ENCODE measurements at regions not wholly inside any gene's neighbourhood (a gene's known extent, or its start where the extent isn't known, plus 50 kb on each side); places are given as distances from the start of the nearest gene placed in this dataset.
"Not testable (repeated sequence)": the region's sequence is repeated elsewhere in the genome, so short reads cannot be mapped to it uniquely, and the experiment has no call there.

DNA sequence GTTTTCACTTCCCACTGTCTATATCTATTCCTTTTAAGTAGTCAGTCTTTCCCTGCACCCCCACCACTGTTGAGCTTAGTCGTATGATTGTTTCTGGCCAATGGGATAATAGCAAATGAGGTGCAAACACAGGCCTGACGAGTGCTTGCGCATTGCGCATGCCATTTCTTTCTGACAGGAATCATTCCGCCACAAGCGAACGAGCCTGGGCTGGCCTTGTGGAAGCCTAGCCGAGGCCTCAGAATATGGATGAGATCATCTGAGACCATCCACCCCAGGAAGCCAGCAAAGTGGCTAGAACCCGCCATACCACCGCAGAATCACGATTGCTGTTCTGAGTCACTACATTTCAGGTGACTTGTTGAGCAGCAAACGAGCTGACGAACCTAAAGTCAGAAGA lies 52.2 kb upstream of the PRL start:
- no peak overlapping the region for H3K4me3 ChIP-seq (ENCODE audit: low read depth, low read length)
- no peak for DNase-seq (ENCODE audit: low read depth)

DNA sequence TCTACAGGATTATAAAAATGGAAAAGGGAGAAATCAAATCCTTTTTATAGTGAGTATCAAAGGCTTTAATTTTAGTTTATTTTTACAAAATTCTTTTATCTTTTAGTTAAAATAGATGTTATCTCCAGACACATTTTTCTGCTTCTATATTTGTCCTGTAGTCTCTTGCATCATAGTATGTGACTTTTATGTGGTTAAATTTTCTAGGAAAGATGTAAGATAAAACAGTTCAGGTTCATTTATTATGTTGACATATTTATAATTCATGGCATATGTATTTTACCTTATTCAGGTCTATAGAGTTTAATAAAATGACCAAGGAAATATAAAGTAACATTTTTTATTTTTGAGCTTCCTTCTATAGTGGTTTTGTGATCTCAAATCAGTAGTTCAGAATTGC lies 52.7 kb upstream of the PRL start:
- DNase-seq (ENCODE audit: low read depth) = no peak
- no peak overlapping the region for H3K4me3 ChIP-seq (ENCODE audit: low read depth, low read length)

DNA sequence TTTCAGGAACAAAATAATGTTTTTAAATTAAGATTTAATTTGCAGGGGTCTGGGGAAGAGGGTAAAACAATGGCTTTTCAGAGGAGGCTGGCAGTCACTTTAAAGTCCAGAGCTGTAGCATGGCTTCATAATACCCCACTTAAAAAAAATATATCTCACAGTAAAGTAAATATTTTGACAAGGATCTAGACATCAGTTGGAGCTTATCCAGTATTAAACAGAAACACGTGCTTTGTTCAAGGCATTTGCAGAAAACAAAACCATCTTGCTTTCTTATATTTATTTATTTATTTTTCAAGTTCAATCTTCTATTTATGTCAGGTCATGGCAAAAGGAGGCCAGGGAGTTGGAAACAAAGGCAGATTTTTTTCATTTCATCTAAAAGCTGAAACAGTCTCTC lies 53.3 kb upstream of the PRL start:
- H3K4me3 ChIP-seq (ENCODE audit: low read depth, low read length) = no peak overlapping the region
- DNase-seq (ENCODE audit: low read depth) = no peak

DNA sequence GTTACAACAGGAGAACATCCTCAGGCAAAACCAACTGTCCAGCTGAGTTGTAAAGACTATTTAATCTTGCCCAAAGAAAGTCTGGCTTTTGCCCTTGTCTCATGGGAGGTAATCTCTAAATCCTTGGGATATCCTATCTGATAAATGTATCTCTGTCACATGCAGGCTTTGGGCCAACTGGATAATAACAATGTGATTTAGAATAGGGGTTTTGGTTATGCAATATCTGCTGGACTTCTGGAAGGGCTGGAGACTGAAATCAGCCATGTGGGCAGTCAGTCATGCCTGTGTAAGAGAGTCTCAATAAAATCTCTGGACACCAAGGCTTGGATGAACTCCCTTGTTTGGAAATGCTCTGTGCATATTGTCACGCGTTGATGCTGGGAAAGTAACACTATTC lies 56.3 kb upstream of the PRL start:
- no peak overlapping the region for H3K4me3 ChIP-seq (ENCODE audit: low read depth, low read length)
- DNase-seq (ENCODE audit: low read depth) = no peak

DNA sequence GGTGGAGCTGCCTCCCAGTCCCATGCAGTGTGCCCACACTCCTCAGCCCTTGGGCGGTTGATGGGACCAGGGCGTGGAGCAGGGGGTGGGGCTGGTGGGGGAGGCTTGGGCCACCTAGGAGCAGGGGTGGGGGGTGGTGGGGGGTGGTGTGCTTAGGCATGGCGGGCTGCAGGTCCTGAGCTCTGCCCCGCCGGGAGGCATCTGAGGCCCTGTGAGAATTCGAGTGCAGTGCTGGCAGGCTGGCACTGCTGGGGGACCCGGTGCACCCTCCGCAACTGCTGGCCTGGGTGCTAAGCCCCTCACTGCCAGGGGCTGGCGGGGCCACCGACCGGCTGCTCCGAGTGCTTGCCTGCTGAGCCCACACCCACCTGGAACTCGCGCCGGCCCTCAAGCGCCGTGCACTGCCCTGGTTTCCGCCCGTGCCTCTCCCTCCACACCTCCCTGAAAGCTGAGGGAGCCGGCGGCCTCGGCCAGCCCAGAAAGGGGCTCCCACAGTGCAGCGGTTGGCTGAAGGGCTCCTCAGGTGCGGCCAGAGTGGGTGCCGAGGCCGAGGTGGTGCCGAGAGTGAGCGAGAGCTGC lies 59.6 kb upstream of the PRL start:
- DNase-seq (ENCODE audit: low read depth) = no peak
- no peak overlapping the region for H3K4me3 ChIP-seq (ENCODE audit: low read depth, low read length)

DNA sequence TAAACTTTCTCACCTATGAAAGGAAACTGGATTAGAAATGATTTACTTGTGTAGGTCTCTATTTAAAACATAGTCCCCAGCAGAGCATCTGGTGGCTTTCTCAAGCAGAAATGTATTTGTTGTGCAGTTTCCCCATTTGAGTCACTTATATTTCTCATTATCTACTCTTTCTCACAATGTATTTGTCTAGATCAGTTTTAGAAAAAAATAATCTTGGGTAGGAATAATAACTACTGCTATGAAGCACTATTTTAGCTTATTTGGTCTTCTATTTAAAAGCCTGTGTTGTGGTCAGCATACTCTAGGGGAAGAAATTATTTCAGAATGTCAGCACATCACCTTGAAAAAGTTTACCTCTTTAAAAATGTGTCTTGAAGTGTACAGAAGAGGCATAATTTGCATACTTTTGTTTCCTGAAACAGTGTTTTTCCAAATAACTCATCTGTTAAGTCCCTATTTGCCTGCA lies 60.9 kb upstream of the PRL start:
- DNase-seq (ENCODE audit: low read depth) = no peak
- no peak overlapping the region for H3K4me3 ChIP-seq (ENCODE audit: low read depth, low read length)

DNA sequence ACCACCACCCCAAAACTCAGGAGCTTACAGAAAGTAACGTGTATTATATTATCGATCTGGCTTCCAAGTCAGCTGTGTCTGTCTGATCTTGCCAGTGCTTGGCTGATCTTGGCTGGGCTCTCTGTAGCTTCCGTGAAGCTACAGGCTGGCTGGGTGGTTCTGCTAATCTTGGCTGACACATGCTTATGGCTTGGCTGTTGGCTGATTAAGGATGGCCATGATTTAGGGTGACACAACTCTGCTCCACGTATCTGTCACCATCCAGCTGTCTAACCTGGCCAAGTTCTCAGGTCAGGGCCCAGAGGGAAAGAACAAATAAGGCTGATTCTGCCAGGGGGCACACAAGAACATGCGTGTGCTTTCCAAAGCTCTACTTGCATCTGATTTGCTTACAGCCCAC lies 64.7 kb upstream of the PRL start:
- no peak overlapping the region for H3K4me3 ChIP-seq (ENCODE audit: low read depth, low read length)
- DNase-seq (ENCODE audit: low read depth) = no peak

DNA sequence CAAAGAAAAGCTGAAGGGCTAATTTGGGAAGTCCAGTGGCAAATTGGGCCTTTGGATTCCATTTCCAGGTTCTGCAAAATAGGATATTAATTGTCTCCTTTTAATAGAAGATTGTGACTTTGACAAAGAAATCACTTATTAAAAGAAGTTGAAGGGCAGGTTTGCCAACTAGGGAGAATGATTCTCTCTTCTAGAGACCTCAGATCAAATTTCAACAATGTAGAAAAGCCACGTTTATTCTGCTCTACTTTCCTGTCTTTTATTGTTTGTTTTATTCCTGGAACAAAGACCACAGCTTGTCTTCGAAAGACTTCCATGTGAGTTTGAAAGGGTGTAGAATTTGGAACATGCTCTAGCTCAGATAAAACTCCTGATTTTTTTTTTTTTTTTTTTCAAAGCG lies 65.5 kb upstream of the PRL start:
- DNase-seq (ENCODE audit: low read depth) = no peak
- H3K4me3 ChIP-seq (ENCODE audit: low read depth, low read length) = no peak overlapping the region

DNA sequence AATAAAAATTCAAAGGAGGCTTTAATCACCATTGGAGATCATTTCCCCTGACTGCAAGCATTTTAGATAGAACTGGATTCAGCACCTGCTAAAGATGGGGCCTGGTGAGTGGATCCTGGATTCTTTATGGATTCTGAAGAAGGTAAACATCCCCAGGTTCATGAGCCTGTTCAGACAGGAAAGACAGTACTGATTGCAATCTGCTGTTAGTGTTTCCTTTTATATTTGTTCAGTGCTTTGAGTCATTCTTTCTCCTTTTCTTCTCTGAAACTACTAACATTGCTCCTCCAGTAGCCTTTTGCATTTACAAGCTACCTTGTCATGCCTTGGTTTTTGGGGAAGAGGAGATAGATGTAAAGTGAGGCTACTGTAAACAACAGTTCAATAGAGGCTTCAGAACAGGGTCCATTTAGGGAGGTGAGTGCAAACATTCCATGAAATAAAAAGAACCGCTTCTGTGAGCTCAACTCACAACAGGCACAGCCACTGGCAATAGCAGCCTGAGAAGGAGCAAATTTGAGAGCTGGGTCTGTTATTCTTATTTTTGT lies 66.4 kb upstream of the PRL start:
- H3K4me3 ChIP-seq (ENCODE audit: low read depth, low read length) = no peak overlapping the region
- no peak for DNase-seq (ENCODE audit: low read depth)

DNA sequence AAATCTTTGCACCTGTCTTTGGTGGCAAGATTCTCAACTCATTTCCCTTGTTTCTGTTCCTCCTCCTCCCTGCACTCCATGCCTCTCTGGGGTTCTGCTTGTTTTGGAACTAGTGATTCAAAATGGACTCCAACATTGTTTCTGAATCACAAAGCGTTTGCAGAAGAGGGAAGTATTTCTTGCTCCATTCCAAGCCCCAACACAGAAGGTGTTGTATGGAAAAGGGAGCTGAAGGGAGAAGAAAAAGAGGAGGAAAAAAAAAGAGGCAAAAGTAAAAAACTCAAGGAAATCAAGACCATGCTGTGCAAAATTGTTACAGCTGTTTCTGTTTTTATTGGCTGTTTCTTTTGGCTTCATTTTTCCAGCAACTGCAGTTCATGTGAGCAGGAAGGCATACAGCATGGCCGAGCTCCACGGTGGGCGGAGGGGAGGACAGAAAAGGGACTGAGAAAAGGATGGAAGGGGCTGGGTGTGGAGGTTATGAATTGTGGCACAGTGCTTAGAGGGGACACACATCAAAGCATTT lies 66.9 kb upstream of the PRL start:
- no peak overlapping the region for H3K4me3 ChIP-seq (ENCODE audit: low read depth, low read length)
- DNase-seq (ENCODE audit: low read depth) = no peak

DNA sequence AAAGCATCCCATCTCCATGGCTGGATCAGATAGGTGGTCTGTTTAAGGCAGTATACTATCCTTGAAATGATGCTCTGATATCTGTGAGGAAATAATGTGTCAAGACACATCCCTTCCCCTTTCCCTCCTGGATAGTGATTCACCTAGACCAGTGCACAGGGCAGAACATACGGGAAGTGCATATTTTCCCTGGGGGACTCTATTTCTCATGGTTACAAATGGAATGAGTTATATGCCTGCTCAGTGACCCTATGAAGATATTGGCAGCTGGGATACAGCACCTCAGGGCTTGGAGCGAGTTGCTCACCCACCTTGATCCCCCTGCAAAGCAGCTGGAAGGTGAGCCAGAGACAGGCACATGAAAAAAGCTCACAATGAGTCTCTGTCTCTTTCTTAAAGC lies 67.5 kb upstream of the PRL start:
- H3K4me3 ChIP-seq (ENCODE audit: low read depth, low read length) = no peak overlapping the region
- DNase-seq (ENCODE audit: low read depth) = no peak

DNA sequence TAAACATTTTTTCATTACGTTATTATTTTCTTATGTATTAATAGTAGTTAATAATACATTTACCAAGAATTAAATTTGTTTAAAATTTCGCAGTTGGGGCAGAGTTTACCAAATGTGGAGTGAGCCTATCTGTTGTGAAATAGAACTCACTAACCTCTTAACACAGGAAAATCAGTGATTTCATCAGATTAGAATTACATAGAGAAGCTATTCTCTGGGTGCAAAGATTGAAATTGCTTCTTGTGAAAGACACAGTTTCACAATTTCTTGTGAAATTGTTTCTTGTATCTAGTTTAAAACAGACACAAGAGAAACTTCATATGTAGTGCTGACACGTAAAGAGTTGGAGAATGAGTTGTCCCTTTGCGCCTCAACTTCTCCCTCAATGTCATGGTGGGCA lies 69.4 kb upstream of the PRL start:
- H3K4me3 ChIP-seq (ENCODE audit: low read depth, low read length) = no peak overlapping the region
- no peak for DNase-seq (ENCODE audit: low read depth)

DNA sequence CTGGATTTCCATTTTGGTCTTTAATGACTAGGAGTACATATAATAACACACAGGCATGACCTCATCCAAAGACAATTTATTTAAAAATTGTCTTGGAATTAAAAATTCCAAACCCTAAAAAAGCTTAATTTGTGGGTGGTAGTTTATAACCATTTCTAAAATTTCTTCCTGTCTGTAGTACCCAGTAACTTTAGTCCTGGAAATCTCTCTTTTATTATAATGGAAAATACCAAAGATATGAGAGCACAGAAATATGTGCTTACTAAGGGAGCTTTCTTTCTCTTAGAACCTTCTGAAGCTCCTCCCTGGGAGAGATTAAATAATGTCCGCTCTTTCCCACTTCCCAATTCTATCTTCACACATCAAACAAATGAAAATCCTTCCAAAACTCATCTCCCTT lies 70.5 kb upstream of the PRL start:
- no peak for DNase-seq (ENCODE audit: low read depth)
- H3K4me3 ChIP-seq (ENCODE audit: low read depth, low read length) = no peak overlapping the region

DNA sequence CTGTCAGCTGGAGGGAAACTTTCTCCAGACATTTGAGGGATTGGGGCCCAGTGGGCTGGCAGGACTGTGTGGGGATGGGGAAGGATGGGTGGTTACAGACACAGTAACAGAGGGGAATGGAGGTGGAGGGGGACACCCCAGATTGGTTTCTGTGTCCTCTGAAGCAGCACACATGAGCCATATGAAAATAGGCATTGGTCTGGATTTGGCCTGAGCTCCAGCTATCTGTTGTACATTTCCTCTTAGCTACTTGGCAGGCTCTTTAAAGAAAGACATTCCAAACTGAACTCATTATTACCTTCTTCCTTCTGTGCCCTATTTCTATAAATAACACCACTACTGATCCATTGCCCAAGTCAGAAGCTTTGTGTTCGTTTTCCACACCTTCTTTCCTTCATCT lies 72.0 kb upstream of the PRL start:
- no peak overlapping the region for H3K4me3 ChIP-seq (ENCODE audit: low read depth, low read length)
- no peak for DNase-seq (ENCODE audit: low read depth)

DNA sequence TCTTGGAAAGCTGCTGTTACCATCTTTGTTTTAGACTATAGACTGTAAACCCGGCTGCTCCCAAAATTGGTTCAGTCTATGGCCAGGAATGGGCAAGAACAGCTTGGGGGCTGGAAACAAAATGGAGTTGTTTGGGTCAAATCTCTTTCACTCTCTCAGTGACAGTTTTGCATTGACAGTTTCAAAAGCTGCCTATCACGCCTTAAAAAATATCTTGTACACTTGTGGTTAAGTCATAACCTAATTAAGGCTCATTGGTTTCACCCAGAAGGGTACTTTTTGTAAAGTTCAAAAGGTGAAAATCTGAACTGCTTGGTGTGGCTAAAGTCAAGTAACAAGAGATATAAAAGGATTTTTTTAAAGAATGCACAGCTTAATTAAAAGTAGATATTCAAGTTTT lies 76.1 kb upstream of the PRL start:
- no peak overlapping the region for H3K4me3 ChIP-seq (ENCODE audit: low read depth, low read length)
- DNase-seq (ENCODE audit: low read depth) = no peak

DNA sequence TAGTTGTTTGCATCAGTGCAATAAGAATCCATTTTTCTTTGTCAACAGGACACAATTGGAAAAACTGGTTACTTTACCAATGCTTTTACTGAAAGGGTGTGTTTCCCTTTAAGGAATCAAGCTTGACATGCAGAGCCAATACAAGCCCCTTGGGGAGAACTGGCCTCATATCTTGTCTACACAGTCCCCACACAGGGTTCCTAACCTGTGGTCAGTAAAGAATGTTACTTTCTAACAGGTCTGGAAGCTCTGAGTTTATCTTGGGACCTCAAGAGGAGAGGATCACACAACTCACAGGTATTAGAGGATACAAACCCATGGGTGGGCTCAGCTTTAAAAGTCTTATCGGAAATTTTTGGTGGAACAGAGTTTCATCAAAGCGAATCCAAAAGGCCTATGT lies 78.1 kb upstream of the PRL start:
- H3K4me3 ChIP-seq (ENCODE audit: low read depth, low read length); DNase-seq (ENCODE audit: low read depth): not testable (repeated sequence)

DNA sequence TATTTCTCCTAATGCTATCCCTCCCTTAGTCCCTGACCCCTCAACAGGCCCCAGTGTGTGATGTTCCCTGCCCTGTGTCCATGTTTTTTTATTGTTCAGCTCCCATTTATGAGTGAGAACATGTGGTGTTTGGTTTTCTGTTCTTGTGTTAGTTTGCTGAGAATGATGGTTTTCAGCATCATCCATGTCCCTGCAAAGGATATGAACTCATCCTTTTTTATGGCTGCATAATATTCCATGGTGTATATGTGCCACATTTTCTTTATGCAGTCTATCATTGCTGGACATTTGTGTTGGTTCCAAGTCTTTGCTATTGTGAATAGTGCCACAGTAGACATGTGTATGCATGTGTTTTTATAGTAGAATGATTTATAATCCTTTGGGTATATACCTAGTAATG lies 79.5 kb upstream of the PRL start:
- DNase-seq (ENCODE audit: low read depth); H3K4me3 ChIP-seq (ENCODE audit: low read depth, low read length): not testable (repeated sequence)

DNA sequence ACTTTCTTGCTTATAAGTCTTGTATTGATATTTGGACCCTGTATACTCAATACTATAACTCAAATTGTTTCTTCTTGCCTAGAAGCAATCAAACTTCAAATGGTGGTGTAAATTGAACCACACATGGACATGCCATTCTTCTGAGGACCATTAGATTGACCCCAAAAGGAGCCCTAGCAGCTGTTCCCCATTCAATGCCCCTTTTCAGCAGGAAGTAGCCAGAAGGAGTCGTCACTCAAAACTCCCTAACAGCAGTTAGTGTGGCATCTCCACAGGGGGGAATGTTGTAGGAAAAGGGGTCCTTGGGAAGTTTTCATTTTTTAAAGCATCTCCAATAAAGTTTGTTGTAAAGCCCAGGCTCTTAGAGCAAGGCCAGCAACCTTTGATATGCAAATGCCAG lies 81.7 kb upstream of the PRL start:
- not testable (repeated sequence) for H3K4me3 ChIP-seq (ENCODE audit: low read depth, low read length); DNase-seq (ENCODE audit: low read depth)

DNA sequence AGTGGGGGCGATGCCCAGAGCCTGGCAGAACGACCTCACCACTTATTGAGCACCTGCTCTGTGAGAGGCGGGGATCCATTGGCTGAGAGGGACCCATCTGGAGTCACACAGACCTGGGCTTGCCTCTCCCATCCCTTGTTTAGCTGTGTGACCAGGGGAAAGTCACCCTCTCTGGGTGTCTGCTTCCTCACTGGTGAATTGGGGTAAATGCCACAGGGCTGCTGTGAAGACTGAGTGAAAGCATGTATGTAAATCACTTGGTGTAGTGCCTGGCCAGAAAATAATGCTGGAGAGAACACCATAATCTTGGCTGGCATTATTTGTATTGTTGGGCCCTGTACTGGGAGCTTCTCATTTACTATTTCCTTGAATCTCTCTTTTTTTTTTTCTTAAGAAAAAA lies 83.4 kb upstream of the PRL start:
- DNase-seq (ENCODE audit: low read depth) = no peak

DNA sequence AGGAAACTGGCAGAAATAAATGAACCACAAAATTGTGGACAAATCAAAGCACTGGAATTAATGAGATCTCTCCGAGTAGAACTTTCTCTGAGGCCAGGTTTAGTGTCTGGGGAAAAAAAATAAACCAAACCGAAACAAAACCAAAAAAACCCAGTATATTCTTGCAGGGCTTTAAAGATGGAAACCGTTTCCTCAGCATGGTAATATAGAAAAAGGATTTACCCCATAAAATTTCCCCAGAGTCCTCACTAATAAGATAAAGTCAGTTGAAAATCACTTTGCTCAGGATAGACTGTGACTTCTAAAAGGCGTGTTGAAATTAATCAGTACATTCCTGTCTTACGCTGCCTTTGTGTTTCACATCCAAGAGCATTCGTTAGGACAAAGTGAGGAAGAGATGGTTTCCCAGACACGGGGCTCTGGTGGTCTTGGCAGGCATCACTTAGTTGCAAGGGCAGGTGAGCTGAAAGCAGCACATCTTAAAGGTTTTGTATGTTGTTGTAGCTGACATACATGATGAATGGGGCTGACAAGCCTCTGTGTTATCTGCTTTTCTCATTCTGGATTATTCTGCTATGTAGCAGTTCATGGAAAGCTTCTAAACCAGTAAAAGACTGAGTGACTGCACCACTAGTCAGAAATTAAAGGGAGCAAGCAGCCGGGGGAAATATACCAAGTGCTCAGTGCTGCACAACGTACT lies 85.2 kb upstream of the PRL start:
- no peak for DNase-seq (ENCODE audit: low read depth)
- H3K4me3 ChIP-seq (ENCODE audit: low read depth, low read length) = no peak overlapping the region

More for the DNA sequence above, 83.4 kb upstream of the PRL start:
- H3K4me3 ChIP-seq (ENCODE audit: low read depth, low read length) = no peak overlapping the region

DNA sequence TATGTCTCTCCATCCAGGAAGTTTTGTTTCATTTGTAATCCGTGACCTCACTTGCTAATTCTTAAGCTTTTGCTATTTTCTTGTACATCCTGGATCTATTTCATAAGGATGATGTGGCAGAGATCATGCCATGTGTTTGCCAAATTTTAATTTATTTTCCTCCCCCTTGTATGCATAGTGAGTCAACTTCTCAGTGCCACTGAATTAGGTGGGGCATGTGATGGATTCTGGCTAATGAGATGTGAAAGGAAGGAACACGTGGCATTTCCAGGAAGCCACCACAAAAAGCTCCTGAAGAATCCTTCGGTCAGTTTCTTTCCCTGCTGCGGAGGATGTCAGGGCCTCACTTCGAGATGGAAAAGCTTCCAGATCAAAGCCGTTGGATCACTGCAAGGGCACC lies 86.2 kb upstream of the PRL start:
- no peak for DNase-seq (ENCODE audit: low read depth)
- H3K4me3 ChIP-seq (ENCODE audit: low read depth, low read length) = no peak overlapping the region

All from skeletal muscle cell (primary cell).